ENCODE measurements at regions not wholly inside any gene's neighbourhood (a gene's known extent, or its start where the extent isn't known, plus 50 kb on each side); places are given as distances from the start of the nearest gene placed in this dataset.

DNA sequence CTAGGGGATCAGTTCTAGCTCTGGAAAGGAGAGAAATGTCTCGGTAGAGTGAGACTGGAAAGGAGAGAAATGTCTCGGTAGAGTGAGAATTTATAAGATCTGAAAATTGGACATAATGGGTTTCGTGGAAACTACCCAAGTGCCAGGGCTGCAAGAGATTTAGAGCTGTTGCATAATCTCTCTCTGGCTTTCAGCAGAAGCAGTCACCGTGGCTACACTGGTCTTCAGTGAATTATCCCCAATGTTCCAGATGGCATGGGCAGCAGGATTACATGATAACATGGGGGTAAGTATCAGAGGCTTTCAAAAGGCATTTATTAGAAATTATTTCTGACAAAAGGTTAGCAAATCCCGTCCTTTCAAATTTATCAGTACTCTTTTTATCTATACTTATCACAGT is 435.5 kb downstream of the NKX6-1 start:
- Histone ChIP-seq H2BK5ac (ENCODE audit: low read depth, low read length, poor library complexity, severe bottlenecking) (no peak overlapping the region), H3K14ac (replicated peaks; ENCODE audit: low read depth, low read length) (no peak overlapping the region), H3K4me3 (ENCODE audit: insufficient read depth, low read depth, low read length) (no peak overlapping the region), H3K9me1 (ENCODE audit: insufficient read depth, low read length) (no peaks in the 10 kb centered on the region), H3K4ac (ENCODE audit: low read depth, low read length) (no peak overlapping the region), H2BK15ac (ENCODE audit: low read depth, low read length) (no peak overlapping the region), H2AK5ac (ENCODE audit: low read depth, low read length) (no peak overlapping the region), H2BK120ac (ENCODE audit: low read depth, low read length) (no peak overlapping the region), H4K20me1 (ENCODE audit: insufficient read depth, low read length) (no peaks in the 10 kb centered on the region), H3K79me1 (ENCODE audit: low read depth in 1 of 2, low read length in 2 of 2) (no peaks in the 10 kb centered on the region), H4K8ac (ENCODE audit: low read depth in 2 of 2, low read length in 2 of 2) (no peak overlapping the region), H2BK20ac (ENCODE audit: low read depth, low read length) (no peak overlapping the region), H3K4me2 (ENCODE audit: low read depth, low read length) (no peak overlapping the region), H4K5ac (ENCODE audit: low read depth, low read length) (no peak overlapping the region), H3K18ac (ENCODE audit: low read depth, low read length) (no peak overlapping the region), H3K27me3 (ENCODE audit: control insufficient read depth, insufficient read depth, low read length) (no peaks in the 10 kb centered on the region), H3K56ac (ENCODE audit: extremely low read depth, insufficient read depth, low read length) (no peak overlapping the region; the same call in 1 of the 2 replicates), H2AK9ac (replicated peaks; ENCODE audit: low read depth, low read length, poor library complexity) (no peak overlapping the region), H3K27ac (ENCODE audit: insufficient read depth, low read length) (no peak overlapping the region), H3K4me1 (ENCODE audit: control insufficient read depth, insufficient read depth, low read length) (no peaks in the 10 kb centered on the region), H3K23ac (ENCODE audit: low read depth, low read length) (no peak overlapping the region), H2AFZ (replicated peaks; ENCODE audit: low read length, poor library complexity) (no peak overlapping the region), H4K91ac (ENCODE audit: insufficient read depth, low read depth, low read length) (no peak overlapping the region), H3K9me3 (ENCODE audit: control insufficient read depth, insufficient read depth, low read length) (no peaks in the 10 kb centered on the region), H3K36me3 (ENCODE audit: control insufficient read depth, insufficient read depth, low read length) (no peaks in the 10 kb centered on the region), H3K9ac (ENCODE audit: low read depth, low read length) (no peak overlapping the region)
- ChIA-PET CTCF (no interaction called here), POLR2A (ENCODE audit: unreplicated experiment) (no interaction called here)
- DNase-seq (no peak), ATAC-seq (ENCODE audit: low read depth) (no peak)
- 60% methylated on average over 1 of the region's 5 CpGs; no CpG with 5 or more reads in 1 of the 2 experiments for WGBS, 2 experiments (ENCODE audit: extremely low coverage in 2 of 2, insufficient read length in 1 of 2)
- dilution Hi-C loops (cut with HindIII; ENCODE audit: low sequenced_read_pairs, unreplicated experiment) (no loop called here), in situ Hi-C loops (cut with MboI; ENCODE audit: low sequenced_read_pairs) (no loop called here), intact Hi-C loops (cut with micrococcal nuclease) (no loop called here)
- BruUV-seq (replicated peaks): no TSS peak
- TF ChIP-seq, protein P1, sequence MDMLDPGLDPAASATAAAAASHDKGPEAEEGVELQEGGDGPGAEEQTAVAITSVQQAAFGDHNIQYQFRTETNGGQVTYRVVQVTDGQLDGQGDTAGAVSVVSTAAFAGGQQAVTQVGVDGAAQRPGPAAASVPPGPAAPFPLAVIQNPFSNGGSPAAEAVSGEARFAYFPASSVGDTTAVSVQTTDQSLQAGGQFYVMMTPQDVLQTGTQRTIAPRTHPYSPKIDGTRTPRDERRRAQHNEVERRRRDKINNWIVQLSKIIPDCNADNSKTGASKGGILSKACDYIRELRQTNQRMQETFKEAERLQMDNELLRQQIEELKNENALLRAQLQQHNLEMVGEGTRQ (IDR thresholded peaks at IDR 0.05; ENCODE audit: low read depth, low read length): no peak
- TF ChIP-seq RAD21 (IDR thresholded peaks at IDR 0.05; ENCODE audit: low read length): no peak
- no peak for TF ChIP-seq POLR2A (IDR thresholded peaks at IDR 0.05; ENCODE audit: low read depth, low read length)
- no peak for TF ChIP-seq RCOR1 (IDR thresholded peaks at IDR 0.05; ENCODE audit: insufficient replicate concordance, low read length)
- no peak for TF ChIP-seq BHLHE40 (IDR thresholded peaks at IDR 0.05; ENCODE audit: low read depth, low read length)
- TF ChIP-seq CEBPB (IDR thresholded peaks at IDR 0.05; ENCODE audit: low read depth, low read length): no peak
- TF ChIP-seq ELK1 (IDR thresholded peaks at IDR 0.05; ENCODE audit: borderline replicate concordance, low read depth, low read length): no peak
- no peak for TF ChIP-seq MAFK (IDR thresholded peaks at IDR 0.05; ENCODE audit: low read depth, low read length)
- no peak for TF ChIP-seq MAZ (IDR thresholded peaks at IDR 0.05; ENCODE audit: borderline replicate concordance, low read depth, low read length)
- TF ChIP-seq FOS (IDR thresholded peaks at IDR 0.05; ENCODE audit: low read depth, low read length): no peak

All from IMR-90 (cell line).